ENCODE measurements at regions not wholly inside any gene's neighbourhood (a gene's known extent, or its start where the extent isn't known, plus 50 kb on each side); places are given as distances from the start of the nearest gene placed in this dataset.

DNA sequence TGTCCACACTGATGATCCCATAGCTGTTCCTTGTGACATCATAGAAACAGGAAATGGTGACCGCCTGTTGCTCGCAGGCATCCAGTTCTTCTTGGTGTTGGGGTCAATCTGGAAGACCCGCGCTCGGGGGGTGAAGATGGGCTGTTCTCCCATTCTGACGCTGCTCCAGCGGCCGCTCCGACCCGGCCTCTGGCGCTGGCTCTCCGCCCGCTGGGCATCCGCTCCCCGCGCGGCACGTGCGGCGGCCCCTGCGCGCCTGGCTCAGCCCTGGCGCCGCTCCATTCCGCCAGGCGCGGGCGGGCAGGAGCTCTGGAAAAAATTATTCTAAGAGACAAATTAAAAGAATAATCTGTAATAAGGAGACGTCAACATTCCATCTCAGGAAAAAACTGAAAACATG lies 761.1 kb downstream of the TMEM121 start:
- TF ChIP-seq POLR2A (IDR thresholded peaks at IDR 0.05; ENCODE audit: low read depth, low read length): no peak
- no peak for TF ChIP-seq POLR2AphosphoS5 (IDR thresholded peaks at IDR 0.05; ENCODE audit: low read depth, low read length)
